H1 (cell line): ENCODE measurements at regions not wholly inside any gene's neighbourhood (a gene's known extent, or its start where the extent isn't known, plus 50 kb on each side); places are given as distances from the start of the nearest gene placed in this dataset.

Experiments used
- CTCF ChIA-PET: fragments of 300-600 bp; sonication (Branson Sonifier 250); formaldehyde crosslinking; loops from one replicate; lab custom pipeline; 2021; ENCODE audit not compliant: partially characterized antibody; lab: Charles Lee
- POLR2A ChIA-PET: fragments of 300-600 bp; sonication (Branson Sonifier 250); formaldehyde crosslinking; loops from one replicate; lab custom pipeline; 2021; ENCODE audit warnings: inconsistent platforms; ENCODE audit not compliant: partially characterized antibody; lab: Charles Lee
- DNase-seq, 2 experiments: peaks; one replicate each; pipeline versions ENCODE4 v3.0.0 to v3.0.0-alpha.2; 2010 to 2022; ENCODE audit warnings: low spot score in 2 of 2, low read depth in 1 of 2, mixed read lengths in 1 of 2
- FAIRE-seq: peaks from 2 replicates; lab custom pipeline; 2011; peaks lifted over from hg19 to GRCh38; lab: Jason Lieb, UNC
- H2AFZ ChIP-seq: 2 replicates; pipeline ENCODE4 v1.8.1; 2012; ENCODE audit warnings: low read length, inconsistent platforms
- H2AK5ac ChIP-seq: 2 replicates; pipeline ENCODE4 v1.6.1; 2013; ENCODE audit warnings: low read depth, low read length
- H2BK120ac ChIP-seq: replicated peaks from 2 replicates; pipeline ENCODE3; 2013; ENCODE audit warnings: low read depth, low read length, inconsistent platforms
- H2BK12ac ChIP-seq: 2 replicates; pipeline ENCODE4 v1.6.1; 2013; ENCODE audit warnings: low read depth, low read length
- H2BK15ac ChIP-seq: 2 replicates; pipeline ENCODE4 v1.6.1; 2013; ENCODE audit warnings: low read length
- H2BK20ac ChIP-seq: 2 replicates; pipeline ENCODE4 v1.6.1; 2013; ENCODE audit warnings: low read length
- H2BK5ac ChIP-seq: 2 replicates; pipeline ENCODE4 v1.6.1; 2013; ENCODE audit warnings: low read depth, low read length
- H3K14ac ChIP-seq: 2 replicates; pipeline ENCODE4 v1.6.1; 2013; ENCODE audit warnings: inconsistent platforms; ENCODE audit not compliant: insufficient read length
- H3K18ac ChIP-seq: 2 replicates; pipeline ENCODE4 v1.6.1; 2013; ENCODE audit warnings: low read length; ENCODE audit errors: extremely low read depth
- H3K23ac ChIP-seq: 2 replicates; pipeline ENCODE4 v1.6.1; 2013; ENCODE audit warnings: inconsistent platforms; ENCODE audit not compliant: insufficient read length
- H3K23me2 ChIP-seq: 2 replicates; pipeline ENCODE4 v1.6.1; 2013; ENCODE audit warnings: low read depth, low read length
- H3K27ac ChIP-seq: 2 replicates; pipeline ENCODE4 v1.6.1; 2011; ENCODE audit warnings: low read depth, low read length, inconsistent platforms
- H3K27me3 ChIP-seq, 4 experiments: replicated peaks in 1 of 4; 1 replicate in 1 of 4; 2 replicates in 3 of 4; pipeline versions ENCODE4 v1.6.1 to v1.8.1; 2011 to 2013; ENCODE audit warnings: low read length in 3 of 4, mild to moderate bottlenecking in 3 of 4, inconsistent platforms in 2 of 4, mixed read lengths in 2 of 4, moderate library complexity in 1 of 4; ENCODE audit not compliant: control insufficient read depth in 3 of 4, insufficient read depth in 3 of 4; ENCODE audit errors: extremely low read depth in 1 of 4
- H3K36me3 ChIP-seq, 4 experiments: 2 replicates each; pipeline versions ENCODE4 v1.6.1 to v1.8.1; 2011 to 2013; ENCODE audit warnings: mild to moderate bottlenecking in 4 of 4, low read length in 3 of 4, moderate library complexity in 2 of 4, control low read depth in 1 of 4, inconsistent platforms in 1 of 4; ENCODE audit not compliant: insufficient read depth in 4 of 4, control insufficient read depth in 2 of 4
- H3K4ac ChIP-seq: replicated peaks from 2 replicates; pipeline ENCODE3; 2013; ENCODE audit warnings: low read length, low read depth, mixed read lengths, inconsistent platforms; ENCODE audit not compliant: insufficient read length
- H3K4me1 ChIP-seq, 4 experiments: replicated peaks in 1 of 4; 1 replicate in 1 of 4; 2 replicates in 3 of 4; pipeline versions ENCODE4 v1.6.1 to v1.8.1; 2011 to 2013; ENCODE audit warnings: low read length in 3 of 4, inconsistent platforms in 2 of 4, mixed read lengths in 1 of 4; ENCODE audit not compliant: insufficient read depth in 4 of 4, control insufficient read depth in 3 of 4
- H3K4me2 ChIP-seq, 2 experiments: 2 replicates each; pipeline versions ENCODE4 v1.6.1 to v1.8.1; 2011 to 2013; ENCODE audit warnings: low read depth in 2 of 2, low read length in 2 of 2, control low read depth in 1 of 2, inconsistent platforms in 1 of 2, mild to moderate bottlenecking in 1 of 2; ENCODE audit not compliant: insufficient read depth in 1 of 2
- H3K4me3 ChIP-seq, 4 experiments: fragments of 200-600, 300-600 bp in 1 of 4; sonication (generic), shearing (Covaris generic), sonication (Bioruptor Twin) in 1 of 4; 2 replicates each; pipeline versions ENCODE4 v1.5.1 to v1.8.1; 2011 to 2016; ENCODE audit warnings: low read length in 4 of 4, low read depth in 3 of 4, control low read depth in 2 of 4, inconsistent platforms in 2 of 4, mild to moderate bottlenecking in 2 of 4, mixed read lengths in 1 of 4, moderate library complexity in 1 of 4; ENCODE audit not compliant: insufficient read depth in 2 of 4; ENCODE audit errors: extremely low read depth in 1 of 4
- H3K56ac ChIP-seq: replicated peaks from 2 replicates; pipeline ENCODE3; 2013; ENCODE audit warnings: low read depth, mild to moderate bottlenecking, mixed read lengths, low read length, inconsistent platforms; ENCODE audit not compliant: insufficient read length
- H3K79me1 ChIP-seq: 2 replicates; pipeline ENCODE4 v1.6.1; 2013; ENCODE audit warnings: low read depth, low read length, control low read depth
- H3K79me2 ChIP-seq, 2 experiments: 2 replicates each; pipeline versions ENCODE4 v1.6.1 to v1.8.1; 2012 to 2013; ENCODE audit warnings: low read length in 2 of 2, mild to moderate bottlenecking in 2 of 2, inconsistent platforms in 1 of 2; ENCODE audit not compliant: insufficient read depth in 2 of 2, control insufficient read depth in 1 of 2
- H3K9ac ChIP-seq, 4 experiments: replicated peaks in 1 of 4; 1 replicate in 1 of 4; 2 replicates in 3 of 4; pipeline versions ENCODE4 v1.6.1 to v1.8.1; 2011 to 2013; ENCODE audit warnings: low read depth in 3 of 4, low read length in 3 of 4, control low read depth in 2 of 4, mild to moderate bottlenecking in 2 of 4, moderate library complexity in 2 of 4, inconsistent platforms in 1 of 4; ENCODE audit errors: extremely low read depth in 1 of 4
- H3K9me3 ChIP-seq, 2 experiments: 2 replicates each; pipeline versions ENCODE4 v1.6.1 to v1.8.1; 2012 to 2013; ENCODE audit warnings: mild to moderate bottlenecking in 2 of 2, moderate library complexity in 2 of 2, control low read depth in 1 of 2, inconsistent platforms in 1 of 2, low read depth in 1 of 2, low read length in 1 of 2, mixed read lengths in 1 of 2; ENCODE audit not compliant: insufficient read depth in 2 of 2
- H4K20me1 ChIP-seq, 2 experiments: replicated peaks in 1 of 2; 2 replicates each; pipeline versions ENCODE3 to v1.8.1; 2011 to 2013; ENCODE audit warnings: inconsistent platforms in 2 of 2, low read length in 2 of 2, mild to moderate bottlenecking in 1 of 2; ENCODE audit not compliant: insufficient read depth in 2 of 2, control insufficient read depth in 1 of 2
- H4K5ac ChIP-seq: 2 replicates; pipeline ENCODE4 v1.6.1; 2013; ENCODE audit warnings: low read length, low read depth, mixed read lengths, inconsistent platforms; ENCODE audit not compliant: insufficient read length
- H4K8ac ChIP-seq: 2 replicates; pipeline ENCODE4 v1.8.0; 2013; ENCODE audit warnings: mild to moderate bottlenecking, moderate library complexity, low read length, inconsistent platforms; ENCODE audit not compliant: insufficient read depth; ENCODE audit errors: extremely low read depth
- H4K91ac ChIP-seq: replicated peaks from 2 replicates; pipeline ENCODE3; 2013; ENCODE audit warnings: low read length, mixed read lengths, inconsistent platforms; ENCODE audit not compliant: insufficient read length
- ATF3 ChIP-seq: IDR thresholded peaks from 2 replicates; pipeline ENCODE4 v1.6.1; 2011; ENCODE audit warnings: low read depth, mild to moderate bottlenecking, low read length; ENCODE audit not compliant: insufficient read depth
- CREB1 ChIP-seq: IDR thresholded peaks from 2 replicates; pipeline ENCODE4 v1.6.1; 2012; ENCODE audit warnings: inconsistent platforms
- CTCF ChIP-seq, 3 experiments: IDR thresholded peaks; 1 replicate in 2 of 3; 2 replicates in 1 of 3; pipeline versions ENCODE4 v1.5.1 to v1.6.1; 2011; ENCODE audit warnings: low read length in 3 of 3, mild to moderate bottlenecking in 3 of 3, inconsistent platforms in 2 of 3, low read depth in 1 of 3, moderate library complexity in 1 of 3; ENCODE audit not compliant: insufficient read depth in 1 of 3; ENCODE audit errors: control extremely low read depth in 1 of 3
- MAFK ChIP-seq: IDR thresholded peaks from 2 replicates; pipeline ENCODE4 v1.6.1; 2012; ENCODE audit warnings: low read depth, mild to moderate bottlenecking, improper control_type of control experiment, low read length
- MAX ChIP-seq: IDR thresholded peaks from 2 replicates; pipeline ENCODE4 v1.6.1; 2012; ENCODE audit warnings: inconsistent platforms
- RXRA ChIP-seq: IDR thresholded peaks from 2 replicates; pipeline ENCODE4 v1.6.1; 2011; ENCODE audit warnings: low read depth, mild to moderate bottlenecking, low read length, moderate library complexity; ENCODE audit not compliant: insufficient read depth
- SIN3A ChIP-seq, 2 experiments: IDR thresholded peaks in 1 of 2; conservative IDR thresholded peaks in 1 of 2; 2 replicates each; pipeline ENCODE4 v1.6.1; 2011 to 2012; ENCODE audit warnings: low read length in 2 of 2, improper control_type of control experiment in 1 of 2, low read depth in 1 of 2, mild to moderate bottlenecking in 1 of 2
- TAF1 ChIP-seq: IDR thresholded peaks from 2 replicates; pipeline ENCODE4 v1.6.1; 2011; ENCODE audit warnings: mild to moderate bottlenecking, low read depth, low read length
- TAF7 ChIP-seq: optimal IDR thresholded peaks from 2 replicates; pipeline ENCODE3; 2011; ENCODE audit warnings: low read depth, mild to moderate bottlenecking, inconsistent platforms, low read length, moderate library complexity, borderline replicate concordance
- WGBS, 2 experiments: shearing (Covaris generic) in 1 of 2; methylation state at CpG; one replicate each; pipeline versions ENCODE4 v1.1.6 to v1.1.7; 2013 to 2015; ENCODE audit warnings: low lambda C conversion rate in 2 of 2, mixed read lengths in 2 of 2, inconsistent platforms in 1 of 2, low coverage in 1 of 2, missing lambda C conversion rate in 1 of 2; ENCODE audit not compliant: insufficient replicate concordance in 2 of 2, insufficient coverage in 1 of 2, insufficient read length in 1 of 2; ENCODE audit errors: extremely low coverage in 1 of 2, missing lambda C conversion rate in 1 of 2; 5-methylcytosine and 5-hydroxymethylcytosine counted together

GRCh38 chr1:11407301-11407994 lies 71.5 kb upstream of the DISP3 start:
- Histone ChIP-seq H2BK12ac (0 out of 2 replicates have a peak overlapping the region, but pooled peaks have one; percentile 39), H2BK20ac (no peak overlapping the region), H3K36me3 (no peaks in the 10 kb centered on the region), H2BK120ac (no peak overlapping the region), H4K5ac (no peak overlapping the region), H3K4ac (no peak overlapping the region), H4K91ac (no peak overlapping the region), H4K20me1 (no peaks in the 10 kb centered on the region), H3K79me2 (no peaks in the 10 kb centered on the region), H3K4me3 (no peak overlapping the region), H3K23ac (no peak overlapping the region), H3K4me2 (no peak overlapping the region), H3K14ac (no peak overlapping the region), H3K27ac (no peak overlapping the region), H3K9ac (no peak overlapping the region), H3K79me1 (no peaks in the 10 kb centered on the region), H2AFZ (no peak overlapping the region), H2AK5ac (no peak overlapping the region; the same call in 1 of the 2 replicates), H3K56ac (no peak overlapping the region), H2BK5ac (no peak overlapping the region), H3K27me3 (no peaks in the 10 kb centered on the region), H4K8ac (no peak overlapping the region), H2BK15ac (no peak overlapping the region), H3K4me1 (peaks cover 0 to under 1% (median 0%) of the 10 kb centered on the region in 4 experiments; a peak in 1 of 7 replicates), H3K23me2 (no peaks in the 10 kb centered on the region), H3K18ac (no peak overlapping the region), H3K9me3 (no peaks in the 10 kb centered on the region)
- ChIA-PET CTCF (interaction anchor here (0.7 to 2.2 kb wide), 4 partner anchors 9 to 52 kb away, joined by 3 to 6 read pairs (median 4); no protein-coding TSS in a partner anchor), POLR2A (interaction anchor here (1.6 kb wide), 1 partner anchor 10 kb away, joined by 4 read pairs; no protein-coding TSS in a partner anchor)
- 94% methylated on average over 13 of the region's 13 CpGs; no CpG with 5 or more reads in 1 of the 2 experiments for WGBS, 2 experiments
- FAIRE-seq (no peak), DNase-seq (no peak)
- TF ChIP-seq SIN3A (conservative IDR thresholded peaks at IDR 0.05 in 1 of 2, IDR thresholded peaks at IDR 0.05 in 1 of 2; ENCODE audit: low read depth in 1 of 2, low read length in 2 of 2) (no peak), TAF1 (no peak), TAF7 (no peak), MAFK (no peak), RXRA (no peak), CREB1 (no peak), MAX (no peak), CTCF (IDR thresholded peaks at IDR 0.05; ENCODE audit: control extremely low read depth in 1 of 3, insufficient read depth in 1 of 3, low read depth in 1 of 3, low read length in 3 of 3) (no peak), ATF3 (no peak)
